ENCODE measurements at regions not wholly inside any gene's neighbourhood (a gene's known extent, or its start where the extent isn't known, plus 50 kb on each side); places are given as distances from the start of the nearest gene placed in this dataset.

DNA sequence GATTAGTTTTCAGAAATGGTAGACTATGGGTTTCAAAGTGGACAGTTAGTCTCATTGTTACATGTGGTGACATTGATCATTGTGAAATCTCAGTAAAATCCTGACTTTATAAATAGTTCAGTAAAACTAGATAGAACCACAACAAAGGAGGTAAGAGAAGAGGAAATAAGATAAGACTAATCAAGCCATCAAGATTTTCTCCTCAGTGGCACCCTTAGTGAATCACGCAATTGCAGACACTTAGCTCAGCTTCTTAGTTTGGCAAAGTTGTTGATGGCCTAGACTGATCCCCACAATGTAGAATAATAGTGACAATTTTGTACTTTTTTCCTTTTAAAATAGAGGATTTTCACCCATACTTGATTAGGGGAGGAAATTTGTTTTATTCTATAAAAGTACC lies 426.7 kb upstream of the ITGA1 start:
- TF ChIP-seq CTCF (IDR thresholded peaks at IDR 0.05) = no peak
- no peak for TF ChIP-seq POLR2AphosphoS5 (IDR thresholded peaks at IDR 0.05)
- TF ChIP-seq EP300 (IDR thresholded peaks at IDR 0.05) = no peak

Measured in stomach (tissue), 4 donors.